Panc1 (cell line): ENCODE measurements at regions not wholly inside any gene's neighbourhood (a gene's known extent, or its start where the extent isn't known, plus 50 kb on each side); places are given as distances from the start of the nearest gene placed in this dataset.

Experiments
- ATAC-seq: fragments of 200-7000 bp; cut with Tn5 transposase; 2 replicates; pipeline ENCODE4 v1.9.1; 2020; ENCODE audit warnings: mild to moderate bottlenecking, moderate library complexity
- BruUV-seq: library from RNA; stranded (reverse); fragments of 400-500 nt; replicated peaks from 2 replicates; lab custom pipeline; 2021; lab: Mats Ljungman, UMichigan
- CTCF ChIA-PET: fragments of 300-600 bp; sonication (Branson Sonifier 250); formaldehyde crosslinking; loops from one replicate; lab custom pipeline; 2022; ENCODE audit warnings: antibody characterized with exemption; lab: Charles Lee
- POLR2A ChIA-PET: fragments of 300-600 bp; sonication (Branson Sonifier 250); formaldehyde crosslinking; loops from one replicate; lab custom pipeline; 2022; ENCODE audit warnings: antibody characterized with exemption; lab: Charles Lee
- DNase-seq: peaks from one replicate; pipeline ENCODE4 v3.0.0-alpha.2; 2010; ENCODE audit warnings: low read depth, low spot score
- H3K27ac ChIP-seq: 2 replicates; pipeline ENCODE4 v1.5.1; 2011; ENCODE audit warnings: mild to moderate bottlenecking, low read length, inconsistent platforms
- H3K27me3 ChIP-seq: fragments of 200-500 bp; sonication (Bioruptor generic); 2 replicates; pipeline ENCODE4 v1.6.0; 2014; ENCODE audit warnings: low read length, inconsistent platforms; ENCODE audit not compliant: control insufficient read depth, insufficient read depth
- H3K36me3 ChIP-seq: fragments of 200-500 bp; sonication (Bioruptor generic); 2 replicates; pipeline ENCODE4 v1.5.1; 2014; ENCODE audit warnings: inconsistent platforms, mild to moderate bottlenecking, low read length, moderate library complexity; ENCODE audit not compliant: control insufficient read depth, insufficient read depth
- H3K4me1 ChIP-seq: 2 replicates; pipeline ENCODE4 v1.5.1; 2011; ENCODE audit warnings: inconsistent platforms, mild to moderate bottlenecking, low read length, moderate library complexity; ENCODE audit not compliant: control insufficient read depth, insufficient read depth
- H3K4me3 ChIP-seq, 2 experiments: 2 replicates each; pipeline ENCODE4 v1.5.1; 2011 to 2012; ENCODE audit warnings: low read depth in 2 of 2, low read length in 2 of 2, mild to moderate bottlenecking in 2 of 2, inconsistent platforms in 1 of 2, moderate library complexity in 1 of 2
- H3K9me3 ChIP-seq: fragments of 200-500 bp; sonication (Bioruptor generic); 2 replicates; pipeline ENCODE4 v1.5.1; 2014; ENCODE audit warnings: low read depth, mild to moderate bottlenecking, inconsistent platforms, low read length, moderate library complexity; ENCODE audit not compliant: control insufficient read depth, insufficient read depth
- CTCF ChIP-seq: fragments of 450-650 bp; IDR thresholded peaks from 2 replicates; pipeline ENCODE4 v1.5.1; 2017; ENCODE audit warnings: mild to moderate bottlenecking
- POLR2AphosphoS5 ChIP-seq: IDR thresholded peaks from 2 replicates; pipeline ENCODE4 v1.6.1; 2012; ENCODE audit warnings: mild to moderate bottlenecking, low read depth, low read length, moderate library complexity
- REST ChIP-seq, 2 experiments: IDR thresholded peaks; 2 replicates each; pipeline ENCODE4 v1.6.1; 2011 to 2012; ENCODE audit warnings: low read depth in 2 of 2, control low read depth in 1 of 2, low read length in 1 of 2, mild to moderate bottlenecking in 1 of 2, moderate library complexity in 1 of 2; ENCODE audit not compliant: insufficient read depth in 1 of 2
- SIN3A ChIP-seq: IDR thresholded peaks from 2 replicates; pipeline ENCODE4 v1.6.1; 2012; ENCODE audit warnings: low read depth, mild to moderate bottlenecking, low read length, moderate library complexity, borderline replicate concordance; ENCODE audit not compliant: insufficient read depth
- TCF7L2 ChIP-seq: IDR thresholded peaks from 2 replicates; pipeline ENCODE4 v1.6.1; 2011; ENCODE audit warnings: mild to moderate bottlenecking, low read depth, low read length, inconsistent platforms
- in situ Hi-C: cut with HindIII; loops from 2 replicates; pipeline ENCODE4 v1.10.0; 2016; ENCODE audit warnings: low sequenced_read_pairs, low pct_unique_long_range_greater_than_20kb
- intact Hi-C: fragments of 100-400 bp; cut with micrococcal nuclease; formaldehyde crosslinking; loops from one replicate; pipeline ENCODE4 v1.10.0; 2022; ENCODE audit not compliant: unreplicated experiment

- Histone ChIP-seq H3K27me3 (no peaks in the 10 kb centered on the region), H3K27ac (no peak overlapping the region), H3K4me1 (no peaks in the 10 kb centered on the region), H3K4me3 (no peak overlapping the region), H3K9me3 (no peaks in the 10 kb centered on the region), H3K36me3 (no peaks in the 10 kb centered on the region)
- no peak for TF ChIP-seq POLR2AphosphoS5
- in situ Hi-C loops (no loop called here), intact Hi-C loops (no loop called here)
- BruUV-seq = no TSS peak
- ATAC-seq (no peak), DNase-seq (no peak)
- CTCF ChIA-PET = no interaction called here
- POLR2A ChIA-PET = no interaction called here
Observed at GRCh38 chr1:68758666-68759209, 261.9 kb upstream of the DEPDC1 start.

- DNase-seq (no peak), ATAC-seq (no peak)
- Histone ChIP-seq H3K4me3 (no peak overlapping the region), H3K36me3 (no peaks in the 10 kb centered on the region), H3K27me3 (no peaks in the 10 kb centered on the region), H3K9me3 (no peaks in the 10 kb centered on the region), H3K27ac (no peak overlapping the region), H3K4me1 (no peaks in the 10 kb centered on the region)
- TF ChIP-seq CTCF (no peak), REST (IDR thresholded peaks at IDR 0.05; ENCODE audit: insufficient read depth in 1 of 2, low read depth in 2 of 2, low read length in 1 of 2) (no peak), POLR2AphosphoS5 (no peak), TCF7L2 (no peak), SIN3A (no peak)
- CTCF ChIA-PET = no interaction called here
- in situ Hi-C loops (no loop called here), intact Hi-C loops (no loop called here)
- no TSS peak for BruUV-seq
- POLR2A ChIA-PET = no interaction called here
Observed at GRCh38 chr1:68767941-68768340, 271.1 kb upstream of the DEPDC1 start.

- in situ Hi-C loops (no loop called here), intact Hi-C loops (no loop called here)
- Histone ChIP-seq H3K36me3 (no peaks in the 10 kb centered on the region), H3K4me3 (no peak overlapping the region), H3K27ac (no peak overlapping the region), H3K9me3 (no peaks in the 10 kb centered on the region), H3K27me3 (no peaks in the 10 kb centered on the region), H3K4me1 (no peaks in the 10 kb centered on the region)
- TF ChIP-seq TCF7L2 (no peak), REST (IDR thresholded peaks at IDR 0.05; ENCODE audit: insufficient read depth in 1 of 2, low read depth in 2 of 2, low read length in 1 of 2) (no peak), CTCF (no peak), SIN3A (no peak), POLR2AphosphoS5 (no peak)
- ATAC-seq (no peak), DNase-seq (no peak)
- CTCF ChIA-PET = no interaction called here
- POLR2A ChIA-PET = no interaction called here
- BruUV-seq = no TSS peak
Observed at GRCh38 chr1:68770817-68771216, 273.9 kb upstream of the DEPDC1 start.
